ENCODE measurements at regions not wholly inside any gene's neighbourhood (a gene's known extent, or its start where the extent isn't known, plus 50 kb on each side); places are given as distances from the start of the nearest gene placed in this dataset.

DNA sequence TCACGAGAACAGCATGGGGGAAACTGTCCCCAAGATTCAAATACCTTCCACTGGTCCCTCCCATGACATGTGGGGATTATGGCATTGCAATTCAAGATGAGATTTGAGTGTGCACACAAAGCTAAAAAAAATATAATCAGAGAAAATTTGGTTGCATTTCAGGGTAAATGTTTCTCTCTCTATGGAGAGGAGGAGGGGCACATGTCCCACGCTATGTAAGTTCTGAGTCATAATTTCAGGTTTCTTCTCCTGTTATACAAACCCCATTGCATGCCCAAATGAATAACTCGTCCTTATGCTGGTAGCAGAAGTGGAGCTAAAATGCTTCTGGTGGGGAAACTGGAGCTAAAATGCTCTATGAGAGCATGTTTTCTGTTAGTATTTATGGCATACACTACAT is 209.7 kb upstream of the DCBLD2 start:
- ChIA-PET CTCF (no interaction called here), POLR2A (no interaction called here)
- no peaks in the 10 kb centered on the region for H3K36me3 Mint-ChIP-seq
- no CpG with 5 or more reads among the region's 3 CpGs for WGBS (ENCODE audit: insufficient coverage)
- H3K9me3 Mint-ChIP-seq, result no peaks in the 10 kb centered on the region
- no peak for ATAC-seq (replicated peaks in 1 of 4)
- H3K27me3 ChIP-seq (replicated peaks in 1 of 2; ENCODE audit: control insufficient read depth in 2 of 2, extremely low read depth in 1 of 2, insufficient read depth in 2 of 2, low read length in 1 of 2), result no peaks in the 10 kb centered on the region
- DNase-seq, result no peak
- H3K4me1 Mint-ChIP-seq, result no peaks in the 10 kb centered on the region
- no peak overlapping the region for H3K4me3 Mint-ChIP-seq
- H3K4me3 ChIP-seq (ENCODE audit: control insufficient read depth in 1 of 2, extremely low read depth in 1 of 2, low read length in 1 of 2), result no peak overlapping the region
- no peaks in the 10 kb centered on the region for H3K4me1 ChIP-seq (ENCODE audit: control insufficient read depth in 1 of 2, extremely low read depth in 1 of 2, insufficient read depth in 2 of 2, low read length in 2 of 2)
- H3K9me3 ChIP-seq, result no peaks in the 10 kb centered on the region
- H3K27ac ChIP-seq (ENCODE audit: low read length), result no peak overlapping the region
- H3K36me3 ChIP-seq (ENCODE audit: control insufficient read depth in 2 of 2, extremely low read depth in 1 of 2, insufficient read depth in 1 of 2, low read length in 1 of 2), result no peaks in the 10 kb centered on the region
- H3K27ac Mint-ChIP-seq, result no peak overlapping the region
- peaks cover 0 to 6% of the 10 kb centered on the region in 2 donors for H3K27me3 Mint-ChIP-seq

DNA sequence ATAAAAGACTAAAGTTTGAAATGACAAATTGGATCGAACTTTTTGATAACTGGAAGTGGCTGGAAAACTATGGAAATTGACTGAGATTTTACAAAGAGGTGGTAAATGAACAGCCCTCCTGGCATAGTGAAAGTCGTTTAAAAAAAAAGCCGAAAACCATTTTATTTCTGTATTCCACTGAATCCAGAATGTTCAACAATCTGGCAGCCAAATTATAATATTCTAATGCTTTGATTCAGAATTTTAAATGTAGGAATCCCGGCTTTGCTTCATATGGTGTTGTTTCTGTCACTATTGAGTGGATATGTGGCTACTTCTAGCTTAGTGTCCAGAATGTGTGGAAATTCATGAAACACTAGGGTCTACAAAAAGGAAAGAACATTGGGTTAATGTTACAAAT is 208.9 kb upstream of the DCBLD2 start:
- no peak for DNase-seq
- 33% methylated on average over 1 of the region's 4 CpGs for WGBS (ENCODE audit: insufficient coverage)
- CTCF ChIA-PET, result no interaction called here
- H3K4me1 Mint-ChIP-seq, result no peaks in the 10 kb centered on the region
- Histone ChIP-seq H3K4me1 (ENCODE audit: control insufficient read depth in 1 of 2, extremely low read depth in 1 of 2, insufficient read depth in 2 of 2, low read length in 2 of 2) (no peaks in the 10 kb centered on the region), H3K27me3 (replicated peaks in 1 of 2; ENCODE audit: control insufficient read depth in 2 of 2, extremely low read depth in 1 of 2, insufficient read depth in 2 of 2, low read length in 1 of 2) (no peaks in the 10 kb centered on the region), H3K27ac (ENCODE audit: low read length) (no peak overlapping the region), H3K4me3 (ENCODE audit: control insufficient read depth in 1 of 2, extremely low read depth in 1 of 2, low read length in 1 of 2) (no peak overlapping the region), H3K9me3 (no peaks in the 10 kb centered on the region), H3K36me3 (ENCODE audit: control insufficient read depth in 2 of 2, extremely low read depth in 1 of 2, insufficient read depth in 1 of 2, low read length in 1 of 2) (no peaks in the 10 kb centered on the region)
- H3K4me3 Mint-ChIP-seq, result no peak overlapping the region
- ATAC-seq (replicated peaks in 1 of 4), result no peak
- H3K9me3 Mint-ChIP-seq, result no peaks in the 10 kb centered on the region
- H3K27me3 Mint-ChIP-seq, result peaks cover 0 to 3% of the 10 kb centered on the region in 2 donors
- no peak overlapping the region for H3K27ac Mint-ChIP-seq
- no peaks in the 10 kb centered on the region for H3K36me3 Mint-ChIP-seq
- POLR2A ChIA-PET, result no interaction called here

DNA sequence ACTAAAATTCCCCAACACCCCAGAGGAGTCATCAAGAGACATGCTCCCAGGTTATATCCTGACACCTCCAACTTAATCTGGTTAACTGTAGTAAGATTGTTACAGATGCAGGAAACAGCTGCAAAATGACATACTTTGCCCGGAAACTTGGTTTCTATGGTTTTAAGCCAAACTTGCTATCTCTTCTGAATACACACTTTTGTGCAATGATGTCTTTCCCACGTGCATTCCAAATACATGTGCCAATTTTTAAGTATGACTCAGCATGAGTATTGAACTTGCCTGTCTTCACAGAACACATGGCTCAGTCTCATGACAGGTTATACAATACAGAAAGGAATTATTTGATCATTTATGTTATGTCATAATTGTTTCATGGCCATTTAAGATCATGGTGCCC is 207.0 kb upstream of the DCBLD2 start:
- no peaks in the 10 kb centered on the region for H3K4me1 ChIP-seq (ENCODE audit: control insufficient read depth in 1 of 2, extremely low read depth in 1 of 2, insufficient read depth in 2 of 2, low read length in 2 of 2)
- H3K27ac ChIP-seq (ENCODE audit: low read length), result no peak overlapping the region
- no CpG with 5 or more reads among the region's 2 CpGs for WGBS (ENCODE audit: insufficient coverage)
- no peak for DNase-seq
- ChIA-PET POLR2A (no interaction called here), CTCF (no interaction called here)
- Mint-ChIP-seq H3K27ac (no peak overlapping the region), H3K4me3 (no peak overlapping the region), H3K9me3 (no peaks in the 10 kb centered on the region), H3K36me3 (no peaks in the 10 kb centered on the region), H3K4me1 (no peaks in the 10 kb centered on the region), H3K27me3 (peaks cover 0 to 3% of the 10 kb centered on the region in 2 donors)
- no peaks in the 10 kb centered on the region for H3K36me3 ChIP-seq (ENCODE audit: control insufficient read depth in 2 of 2, extremely low read depth in 1 of 2, insufficient read depth in 1 of 2, low read length in 1 of 2)
- no peaks in the 10 kb centered on the region for H3K27me3 ChIP-seq (replicated peaks in 1 of 2; ENCODE audit: control insufficient read depth in 2 of 2, extremely low read depth in 1 of 2, insufficient read depth in 2 of 2, low read length in 1 of 2)
- H3K4me3 ChIP-seq (ENCODE audit: control insufficient read depth in 1 of 2, extremely low read depth in 1 of 2, low read length in 1 of 2), result no peak overlapping the region
- H3K9me3 ChIP-seq, result no peaks in the 10 kb centered on the region
- ATAC-seq (replicated peaks in 1 of 4), result no peak

DNA sequence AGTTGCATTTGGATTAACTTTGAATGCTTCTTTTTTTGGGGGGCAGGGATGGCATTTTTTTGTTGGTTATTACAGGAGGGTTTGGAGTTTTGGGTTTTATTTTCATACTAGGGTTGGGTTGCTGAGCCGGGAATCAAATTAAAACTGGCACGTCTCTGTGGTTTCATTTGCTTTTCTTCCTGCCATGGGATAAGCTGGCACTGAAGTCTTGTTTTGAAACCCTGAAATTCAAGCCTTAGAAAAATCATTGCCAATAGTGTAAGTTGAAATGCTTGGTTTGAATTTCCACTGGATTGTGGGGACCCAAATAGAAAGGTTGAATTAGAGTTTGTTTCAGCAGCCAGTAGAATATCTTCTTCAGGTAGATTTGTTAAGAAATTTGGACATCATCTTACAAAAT is 193.1 kb upstream of the DCBLD2 start:
- POLR2A ChIA-PET, result no interaction called here
- CTCF ChIA-PET, result no interaction called here
- Mint-ChIP-seq H3K9me3 (peaks cover 0 to 3% (median 0%) of the 10 kb centered on the region in 3 donors), H3K4me1 (no peaks in the 10 kb centered on the region), H3K4me3 (no peak overlapping the region), H3K27me3 (no peaks in the 10 kb centered on the region), H3K27ac (no peak overlapping the region), H3K36me3 (no peaks in the 10 kb centered on the region)
- Histone ChIP-seq H3K4me3 (ENCODE audit: control insufficient read depth in 1 of 2, extremely low read depth in 1 of 2, low read length in 1 of 2) (no peak overlapping the region), H3K9me3 (no peaks in the 10 kb centered on the region), H3K27me3 (replicated peaks in 1 of 2; ENCODE audit: control insufficient read depth in 2 of 2, extremely low read depth in 1 of 2, insufficient read depth in 2 of 2, low read length in 1 of 2) (no peaks in the 10 kb centered on the region), H3K27ac (ENCODE audit: low read length) (no peak overlapping the region), H3K4me1 (ENCODE audit: control insufficient read depth in 1 of 2, extremely low read depth in 1 of 2, insufficient read depth in 2 of 2, low read length in 2 of 2) (no peaks in the 10 kb centered on the region), H3K36me3 (ENCODE audit: control insufficient read depth in 2 of 2, extremely low read depth in 1 of 2, insufficient read depth in 1 of 2, low read length in 1 of 2) (no peaks in the 10 kb centered on the region)
- DNase-seq (no peak), ATAC-seq (replicated peaks in 1 of 4) (no peak)
- 89% methylated on average over 2 of the region's 2 CpGs for whole genome bisulfite sequencing (ENCODE audit: insufficient coverage)

DNA sequence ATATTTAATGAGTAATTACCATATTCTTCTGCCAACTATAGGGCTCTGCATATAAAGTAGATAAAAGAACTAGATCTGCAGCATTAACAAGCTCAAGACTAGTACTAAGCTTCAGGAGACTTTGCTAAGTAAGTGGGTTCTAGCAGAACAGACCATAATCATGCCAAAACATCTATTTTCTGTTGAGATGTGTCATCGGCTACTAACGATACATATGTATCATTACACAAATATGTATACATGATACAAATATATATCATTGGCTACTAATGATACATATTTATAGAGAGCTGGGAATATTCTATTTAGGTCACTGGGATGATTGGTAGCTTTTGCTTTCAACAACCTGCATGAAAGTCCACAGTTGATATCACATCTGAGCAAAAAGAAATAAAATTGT is 185.8 kb upstream of the DCBLD2 start:
- Mint-ChIP-seq H3K4me1 (no peaks in the 10 kb centered on the region), H3K9me3 (peaks cover 0 to 5% (median 0%) of the 10 kb centered on the region in 3 donors), H3K4me3 (no peak overlapping the region), H3K36me3 (no peaks in the 10 kb centered on the region), H3K27ac (no peak overlapping the region), H3K27me3 (peaks cover 0 to 5% of the 10 kb centered on the region in 2 donors)
- no peaks in the 10 kb centered on the region for H3K27me3 ChIP-seq (replicated peaks in 1 of 2; ENCODE audit: control insufficient read depth in 2 of 2, extremely low read depth in 1 of 2, insufficient read depth in 2 of 2, low read length in 1 of 2)
- H3K4me1 ChIP-seq (ENCODE audit: control insufficient read depth in 1 of 2, extremely low read depth in 1 of 2, insufficient read depth in 2 of 2, low read length in 2 of 2), result no peaks in the 10 kb centered on the region
- CTCF ChIA-PET, result interaction anchor here in 1 of 2 donors (0.7 kb wide), 1 partner anchor 70 kb away, joined by 3 read pairs; no protein-coding TSS in a partner anchor
- no peak overlapping the region for H3K4me3 ChIP-seq (ENCODE audit: control insufficient read depth in 1 of 2, extremely low read depth in 1 of 2, low read length in 1 of 2)
- no peak for DNase-seq
- H3K36me3 ChIP-seq (ENCODE audit: control insufficient read depth in 2 of 2, extremely low read depth in 1 of 2, insufficient read depth in 1 of 2, low read length in 1 of 2), result no peaks in the 10 kb centered on the region
- H3K9me3 ChIP-seq, result no peaks in the 10 kb centered on the region
- no CpG with 5 or more reads among the region's 2 CpGs for WGBS (ENCODE audit: insufficient coverage)
- POLR2A ChIA-PET, result no interaction called here
- H3K27ac ChIP-seq (ENCODE audit: low read length), result no peak overlapping the region
- ATAC-seq (replicated peaks in 1 of 4), result no peak

DNA sequence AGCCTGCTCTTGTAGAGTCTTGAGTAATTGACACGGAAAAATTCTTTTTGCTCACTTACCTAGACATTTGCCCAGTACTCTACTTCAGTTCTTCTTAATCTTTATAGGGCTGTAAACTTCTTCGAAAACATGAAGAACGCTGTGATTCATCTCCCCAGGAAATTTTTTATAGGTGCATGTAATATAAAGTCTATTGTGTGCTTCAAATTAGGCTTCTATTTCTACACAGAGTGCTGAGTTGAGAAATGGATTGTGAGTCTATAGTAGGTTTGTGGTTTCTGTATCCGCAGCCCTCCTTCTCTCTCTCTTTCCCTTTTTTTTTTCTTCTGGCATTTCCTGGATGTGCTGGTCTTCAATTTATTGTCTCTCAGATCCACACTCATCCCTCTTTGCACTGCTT is 183.3 kb upstream of the DCBLD2 start:
- no peaks in the 10 kb centered on the region for H3K36me3 ChIP-seq (ENCODE audit: control insufficient read depth in 2 of 2, extremely low read depth in 1 of 2, insufficient read depth in 1 of 2, low read length in 1 of 2)
- no peaks in the 10 kb centered on the region for H3K4me1 ChIP-seq (ENCODE audit: control insufficient read depth in 1 of 2, extremely low read depth in 1 of 2, insufficient read depth in 2 of 2, low read length in 2 of 2)
- H3K9me3 ChIP-seq, result no peaks in the 10 kb centered on the region
- H3K4me3 Mint-ChIP-seq, result no peak overlapping the region
- ChIA-PET POLR2A (no interaction called here), CTCF (no interaction called here)
- peaks cover 0 to 9% of the 10 kb centered on the region in 2 donors for H3K27me3 Mint-ChIP-seq
- H3K4me1 Mint-ChIP-seq, result no peaks in the 10 kb centered on the region
- H3K4me3 ChIP-seq (ENCODE audit: control insufficient read depth in 1 of 2, extremely low read depth in 1 of 2, low read length in 1 of 2), result no peak overlapping the region
- no peak for DNase-seq
- ATAC-seq (replicated peaks in 1 of 4), result no peak
- WGBS (ENCODE audit: insufficient coverage), result no CpG with 5 or more reads among the region's 4 CpGs
- H3K9me3 Mint-ChIP-seq, result peaks cover 0 to 5% (median 0%) of the 10 kb centered on the region in 3 donors
- H3K27me3 ChIP-seq (replicated peaks in 1 of 2; ENCODE audit: control insufficient read depth in 2 of 2, extremely low read depth in 1 of 2, insufficient read depth in 2 of 2, low read length in 1 of 2), result no peaks in the 10 kb centered on the region
- no peaks in the 10 kb centered on the region for H3K36me3 Mint-ChIP-seq
- H3K27ac Mint-ChIP-seq, result no peak overlapping the region
- no peak overlapping the region for H3K27ac ChIP-seq (ENCODE audit: low read length)

DNA sequence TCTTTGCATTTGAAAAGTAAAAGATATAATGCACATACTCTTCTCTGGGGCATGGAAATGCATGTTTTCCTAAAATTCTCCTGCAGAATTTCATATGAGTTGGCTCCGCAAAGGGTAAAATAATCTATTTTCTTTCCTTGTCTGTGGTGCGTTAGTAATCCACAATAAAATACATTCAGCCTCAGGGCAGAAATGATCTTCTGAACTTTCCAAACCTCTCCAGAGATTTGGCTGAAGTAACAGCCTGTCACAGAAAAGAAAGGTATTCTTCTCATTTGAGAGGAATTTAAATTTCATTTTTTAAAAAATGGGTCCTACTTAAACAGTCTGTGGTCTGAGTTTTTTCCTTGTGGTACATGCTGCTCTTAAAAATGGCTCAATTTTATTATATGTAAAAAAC is 182.7 kb upstream of the DCBLD2 start:
- Mint-ChIP-seq H3K27me3 (peaks cover 0 to 9% of the 10 kb centered on the region in 2 donors), H3K4me1 (no peaks in the 10 kb centered on the region), H3K36me3 (no peaks in the 10 kb centered on the region), H3K27ac (no peak overlapping the region), H3K4me3 (no peak overlapping the region), H3K9me3 (peaks cover 0 to 5% (median 0%) of the 10 kb centered on the region in 3 donors)
- Histone ChIP-seq H3K27me3 (replicated peaks in 1 of 2; ENCODE audit: control insufficient read depth in 2 of 2, extremely low read depth in 1 of 2, insufficient read depth in 2 of 2, low read length in 1 of 2) (no peaks in the 10 kb centered on the region), H3K27ac (ENCODE audit: low read length) (no peak overlapping the region), H3K4me3 (ENCODE audit: control insufficient read depth in 1 of 2, extremely low read depth in 1 of 2, low read length in 1 of 2) (no peak overlapping the region), H3K36me3 (ENCODE audit: control insufficient read depth in 2 of 2, extremely low read depth in 1 of 2, insufficient read depth in 1 of 2, low read length in 1 of 2) (no peaks in the 10 kb centered on the region), H3K4me1 (ENCODE audit: control insufficient read depth in 1 of 2, extremely low read depth in 1 of 2, insufficient read depth in 2 of 2, low read length in 2 of 2) (no peaks in the 10 kb centered on the region), H3K9me3 (no peaks in the 10 kb centered on the region)
- DNase-seq, result no peak
- no peak for ATAC-seq (replicated peaks in 1 of 4)
- POLR2A ChIA-PET, result no interaction called here
- CTCF ChIA-PET, result no interaction called here
- 100% methylated on average over 1 of the region's 2 CpGs for WGBS (ENCODE audit: insufficient coverage)
